MM.1S (cell line): ENCODE measurements at regions not wholly inside any gene's neighbourhood (a gene's known extent, or its start where the extent isn't known, plus 50 kb on each side); places are given as distances from the start of the nearest gene placed in this dataset.

Experiments
- DNase-seq: peaks from one replicate; pipeline ENCODE4 v3.0.0-alpha.2; 2015
- H2AFZ ChIP-seq: fragments of 300-600 bp; sonication (generic); 2 replicates; pipeline ENCODE4 v1.6.0; 2016; ENCODE audit warnings: antibody characterized with exemption, low read length
- H3F3A ChIP-seq: fragments of 300-600 bp; sonication (generic); 2 replicates; pipeline ENCODE4 v1.6.1; 2016; ENCODE audit warnings: mild to moderate bottlenecking, antibody characterized with exemption, low read length, moderate library complexity, mixed read lengths; ENCODE audit not compliant: insufficient read depth
- H3K27ac ChIP-seq: fragments of 300-600 bp; sonication (generic); 2 replicates; pipeline ENCODE4 v1.5.1; 2016; ENCODE audit warnings: mild to moderate bottlenecking, low read length
- H3K27me3 ChIP-seq: fragments of 300-600 bp; sonication (generic); replicated peaks from 2 replicates; pipeline ENCODE4 v1.6.0; 2016; ENCODE audit warnings: low read length; ENCODE audit not compliant: insufficient read depth
- H3K36me3 ChIP-seq: fragments of 300-600 bp; sonication (generic); replicated peaks from 2 replicates; pipeline ENCODE4 v1.6.1; 2016; ENCODE audit warnings: mild to moderate bottlenecking, low read length, mixed read lengths; ENCODE audit not compliant: insufficient read depth
- H3K4me1 ChIP-seq: fragments of 300-600 bp; sonication (generic); 2 replicates; pipeline ENCODE4 v1.6.1; 2016; ENCODE audit warnings: low read length, mixed read lengths
- H3K4me2 ChIP-seq: fragments of 300-600 bp; sonication (generic); 2 replicates; pipeline ENCODE4 v1.6.0; 2016; ENCODE audit warnings: low read depth, low read length
- H3K4me3 ChIP-seq: fragments of 300-600 bp; sonication (generic); 2 replicates; pipeline ENCODE4 v1.5.1; 2016; ENCODE audit warnings: low read length, mixed read lengths
- H3K79me2 ChIP-seq: fragments of 300-600 bp; sonication (generic); 2 replicates; pipeline ENCODE4 v1.6.1; 2016; ENCODE audit warnings: mixed run types, low read length, mixed read lengths
- H3K9ac ChIP-seq: fragments of 300-600 bp; sonication (generic); 2 replicates; pipeline ENCODE4 v1.6.1; 2016; ENCODE audit warnings: low read length, mixed read lengths
- H3K9me2 ChIP-seq: fragments of 300-600 bp; sonication (generic); replicated peaks from 2 replicates; pipeline ENCODE4 v1.6.1; 2016; ENCODE audit warnings: mild to moderate bottlenecking, low read length, mixed read lengths; ENCODE audit not compliant: insufficient read depth
- H3K9me3 ChIP-seq: fragments of 300-600 bp; sonication (generic); replicated peaks from 2 replicates; pipeline ENCODE4 v1.6.1; 2016; ENCODE audit warnings: mild to moderate bottlenecking, low read length, mixed read lengths; ENCODE audit not compliant: insufficient read depth
- H4K20me1 ChIP-seq: fragments of 300-600 bp; sonication (generic); 2 replicates; pipeline ENCODE4 v1.6.1; 2016; ENCODE audit warnings: mild to moderate bottlenecking, low read length, moderate library complexity, mixed read lengths; ENCODE audit not compliant: insufficient read depth
- EZH2 ChIP-seq: fragments of 300-600 bp; sonication (generic); optimal IDR thresholded peaks from 2 replicates; pipeline ENCODE3; 2017; ENCODE audit warnings: low read depth, mild to moderate bottlenecking, antibody characterized with exemption, low read length, mixed read lengths
- EZH2phosphoT487 ChIP-seq: fragments of 300-600 bp; sonication (generic); IDR thresholded peaks from 2 replicates; pipeline ENCODE4 v1.6.1; 2018; ENCODE audit warnings: antibody characterized with exemption, low read length
- TF ChIP-seq, protein P1 (sequence below): fragments of 300-600 bp; sonication (generic); IDR thresholded peaks from 2 replicates; pipeline ENCODE4 v1.5.1; 2016; ENCODE audit warnings: antibody characterized with exemption, low read length, mixed read lengths

- no peak for DNase-seq
Observed at GRCh38 chr2:217096474-217097225, 236.8 kb upstream of the TNP1 start.

GRCh38 chr2:217095511-217096205 lies 235.8 kb upstream of the TNP1 start:
- Histone ChIP-seq H3K4me2 (no peak overlapping the region), H3K27ac (no peak overlapping the region), H4K20me1 (no peaks in the 10 kb centered on the region), H3F3A (no peaks in the 10 kb centered on the region), H3K9me3 (no peaks in the 10 kb centered on the region), H3K4me3 (no peak overlapping the region), H2AFZ (no peak overlapping the region), H3K4me1 (peaks cover 2% of the 10 kb centered on the region; the same call in 1 of the 2 replicates), H3K9ac (no peak overlapping the region), H3K9me2 (no peaks in the 10 kb centered on the region), H3K36me3 (no peaks in the 10 kb centered on the region), H3K27me3 (no peaks in the 10 kb centered on the region), H3K79me2 (no peaks in the 10 kb centered on the region)
- TF ChIP-seq EZH2: no peak
- no peak for TF ChIP-seq EZH2phosphoT487
- TF ChIP-seq, protein P1, sequence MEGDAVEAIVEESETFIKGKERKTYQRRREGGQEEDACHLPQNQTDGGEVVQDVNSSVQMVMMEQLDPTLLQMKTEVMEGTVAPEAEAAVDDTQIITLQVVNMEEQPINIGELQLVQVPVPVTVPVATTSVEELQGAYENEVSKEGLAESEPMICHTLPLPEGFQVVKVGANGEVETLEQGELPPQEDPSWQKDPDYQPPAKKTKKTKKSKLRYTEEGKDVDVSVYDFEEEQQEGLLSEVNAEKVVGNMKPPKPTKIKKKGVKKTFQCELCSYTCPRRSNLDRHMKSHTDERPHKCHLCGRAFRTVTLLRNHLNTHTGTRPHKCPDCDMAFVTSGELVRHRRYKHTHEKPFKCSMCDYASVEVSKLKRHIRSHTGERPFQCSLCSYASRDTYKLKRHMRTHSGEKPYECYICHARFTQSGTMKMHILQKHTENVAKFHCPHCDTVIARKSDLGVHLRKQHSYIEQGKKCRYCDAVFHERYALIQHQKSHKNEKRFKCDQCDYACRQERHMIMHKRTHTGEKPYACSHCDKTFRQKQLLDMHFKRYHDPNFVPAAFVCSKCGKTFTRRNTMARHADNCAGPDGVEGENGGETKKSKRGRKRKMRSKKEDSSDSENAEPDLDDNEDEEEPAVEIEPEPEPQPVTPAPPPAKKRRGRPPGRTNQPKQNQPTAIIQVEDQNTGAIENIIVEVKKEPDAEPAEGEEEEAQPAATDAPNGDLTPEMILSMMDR: no peak
- no peak for DNase-seq

More at GRCh38 chr2:217096474-217097225, 236.8 kb upstream of the TNP1 start:
- H3K27ac ChIP-seq: no peak overlapping the region
- no peak overlapping the region for H3K9ac ChIP-seq
- H3K79me2 ChIP-seq: no peaks in the 10 kb centered on the region
- no peaks in the 10 kb centered on the region for H4K20me1 ChIP-seq
- no peaks in the 10 kb centered on the region for H3F3A ChIP-seq
- no peak overlapping the region for H3K4me2 ChIP-seq
- no peaks in the 10 kb centered on the region for H3K27me3 ChIP-seq
- H3K9me2 ChIP-seq: no peaks in the 10 kb centered on the region
- H3K9me3 ChIP-seq: no peaks in the 10 kb centered on the region
- H3K4me3 ChIP-seq: no peak overlapping the region
- TF ChIP-seq, protein P1: no peak
- TF ChIP-seq EZH2: no peak
- TF ChIP-seq EZH2phosphoT487: no peak
- no peak overlapping the region for H2AFZ ChIP-seq
- H3K4me1 ChIP-seq: no peaks in the 10 kb centered on the region
- no peaks in the 10 kb centered on the region for H3K36me3 ChIP-seq

DNA sequence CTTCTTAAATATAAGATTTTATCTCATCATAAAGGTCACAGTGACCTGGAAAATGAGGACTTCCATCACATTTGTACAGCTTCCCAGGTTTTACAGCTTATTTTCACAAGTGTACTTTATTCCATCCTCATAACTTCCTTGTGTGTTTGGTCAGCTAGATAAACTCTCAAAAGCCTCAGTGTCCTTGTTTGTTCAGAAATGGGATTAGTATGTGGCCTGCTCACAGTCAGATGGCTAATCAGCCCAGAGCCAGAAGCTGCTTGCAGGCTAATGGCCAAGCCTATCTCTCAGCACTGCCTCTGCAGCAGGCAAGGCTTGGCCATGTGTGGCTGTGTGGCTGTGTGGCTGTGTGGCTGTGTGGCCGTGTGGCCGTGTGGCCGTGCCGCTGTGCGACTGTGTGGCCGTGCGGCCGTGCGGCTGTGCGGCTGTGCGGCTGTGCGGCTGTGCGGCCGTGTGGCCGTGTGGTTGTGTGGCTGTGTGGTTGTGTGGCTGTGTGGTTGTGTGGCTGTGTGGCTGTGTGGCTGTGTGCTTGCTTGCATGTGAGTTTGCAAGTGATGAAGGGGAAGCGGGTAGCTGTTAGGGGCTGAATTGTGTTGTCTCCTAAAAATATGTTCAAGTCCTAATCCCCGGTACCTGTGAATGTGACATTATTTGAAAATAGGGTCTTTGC lies 233.0 kb upstream of the TNP1 start:
- H3K9me3 ChIP-seq: no peaks in the 10 kb centered on the region
- H3K9me2 ChIP-seq: no peaks in the 10 kb centered on the region
- DNase-seq: no peak
- H3K9ac ChIP-seq: no peak overlapping the region
- no peaks in the 10 kb centered on the region for H3K79me2 ChIP-seq
- no peaks in the 10 kb centered on the region for H3K27me3 ChIP-seq
- H2AFZ ChIP-seq: no peak overlapping the region
- TF ChIP-seq EZH2 (no peak), EZH2phosphoT487 (no peak)
- TF ChIP-seq, protein P1: no peak
- no peaks in the 10 kb centered on the region for H3K36me3 ChIP-seq
- no peak overlapping the region for H3K27ac ChIP-seq
- no peak overlapping the region for H3K4me3 ChIP-seq
- H3K4me1 ChIP-seq: peaks cover 7% of the 10 kb centered on the region; the same call in 1 of the 2 replicates
- no peak overlapping the region for H3K4me2 ChIP-seq
- H3F3A ChIP-seq: peaks cover 9% of the 10 kb centered on the region
- no peaks in the 10 kb centered on the region for H4K20me1 ChIP-seq
